Peyer's patch (tissue), 4 donors: ENCODE measurements at regions not wholly inside any gene's neighbourhood (a gene's known extent, or its start where the extent isn't known, plus 50 kb on each side); places are given as distances from the start of the nearest gene placed in this dataset.
"Not testable (repeated sequence)": the region's sequence is repeated elsewhere in the genome, so short reads cannot be mapped to it uniquely, and the experiment has no call there.

ENCODE experiments used
- CTCF ChIP-seq, 6 experiments: fragments of 450-650 bp in 4 of 6; fragments of 200-600 bp in 2 of 6; sonication (generic) in 1 of 6; IDR thresholded peaks; one replicate each; pipeline ENCODE4 v1.5.1; 2017 to 2019; ENCODE audit warnings: antibody characterized with exemption in 6 of 6, mild to moderate bottlenecking in 3 of 6, moderate library complexity in 1 of 6
- POLR2A ChIP-seq, 2 donors: fragments of 450-650 bp; IDR thresholded peaks; one replicate each; pipeline ENCODE4 v1.5.1; 2017; ENCODE audit warnings: antibody characterized with exemption in 2 of 2, mild to moderate bottlenecking in 2 of 2, moderate library complexity in 2 of 2

GRCh38 chr2:110002502-110002901, 104.0 kb downstream of the LIMS3 start:
- not testable (repeated sequence) for TF ChIP-seq CTCF, POLR2A (IDR thresholded peaks at IDR 0.05)
